ENCODE measurements at regions not wholly inside any gene's neighbourhood (a gene's known extent, or its start where the extent isn't known, plus 50 kb on each side); places are given as distances from the start of the nearest gene placed in this dataset.

DNA sequence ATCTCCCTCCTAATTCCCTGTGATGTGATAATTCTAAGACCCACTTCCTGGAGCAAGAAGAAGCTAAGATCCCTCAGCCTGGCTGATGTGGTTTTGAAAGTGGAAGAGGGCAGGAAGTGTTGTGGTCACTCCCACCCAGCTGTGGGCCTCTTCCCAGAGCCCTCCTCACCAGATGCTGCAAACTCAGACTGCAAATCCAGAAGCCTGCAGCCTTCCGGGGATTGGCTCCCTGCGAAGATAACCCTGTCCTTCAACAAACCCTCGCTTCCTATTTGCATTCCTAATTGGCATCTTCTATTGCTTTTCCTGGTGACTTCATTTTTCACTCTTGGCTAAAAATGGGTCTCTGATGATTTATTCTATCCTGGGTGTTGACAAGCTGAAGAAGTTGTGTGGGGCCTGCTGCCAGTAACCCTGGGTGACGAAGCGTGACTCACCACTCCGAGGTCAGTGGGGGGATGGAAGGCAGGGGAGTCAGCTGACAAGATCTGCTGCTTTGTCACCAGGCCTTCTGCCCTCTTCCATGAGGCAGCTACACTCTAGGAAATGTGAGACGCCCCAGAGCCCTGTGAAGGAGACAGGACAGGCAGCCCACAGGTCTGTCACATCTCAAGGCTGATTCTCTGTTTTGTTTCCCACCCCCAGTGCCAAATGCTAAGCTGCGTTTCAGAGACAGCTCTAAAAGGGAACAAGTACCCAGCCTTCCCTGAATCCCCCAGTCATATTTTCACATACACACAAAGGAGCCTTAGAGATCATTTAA is 99.7 kb upstream of the LIPC start:
- TF ChIP-seq, protein P1, sequence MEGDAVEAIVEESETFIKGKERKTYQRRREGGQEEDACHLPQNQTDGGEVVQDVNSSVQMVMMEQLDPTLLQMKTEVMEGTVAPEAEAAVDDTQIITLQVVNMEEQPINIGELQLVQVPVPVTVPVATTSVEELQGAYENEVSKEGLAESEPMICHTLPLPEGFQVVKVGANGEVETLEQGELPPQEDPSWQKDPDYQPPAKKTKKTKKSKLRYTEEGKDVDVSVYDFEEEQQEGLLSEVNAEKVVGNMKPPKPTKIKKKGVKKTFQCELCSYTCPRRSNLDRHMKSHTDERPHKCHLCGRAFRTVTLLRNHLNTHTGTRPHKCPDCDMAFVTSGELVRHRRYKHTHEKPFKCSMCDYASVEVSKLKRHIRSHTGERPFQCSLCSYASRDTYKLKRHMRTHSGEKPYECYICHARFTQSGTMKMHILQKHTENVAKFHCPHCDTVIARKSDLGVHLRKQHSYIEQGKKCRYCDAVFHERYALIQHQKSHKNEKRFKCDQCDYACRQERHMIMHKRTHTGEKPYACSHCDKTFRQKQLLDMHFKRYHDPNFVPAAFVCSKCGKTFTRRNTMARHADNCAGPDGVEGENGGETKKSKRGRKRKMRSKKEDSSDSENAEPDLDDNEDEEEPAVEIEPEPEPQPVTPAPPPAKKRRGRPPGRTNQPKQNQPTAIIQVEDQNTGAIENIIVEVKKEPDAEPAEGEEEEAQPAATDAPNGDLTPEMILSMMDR (IDR thresholded peaks at IDR 0.05): no peak
- TF ChIP-seq EP300 (IDR thresholded peaks at IDR 0.05): peak in 3 of 4 donors; percentile 4 to 91 (median 74)
- TF ChIP-seq POLR2A (IDR thresholded peaks at IDR 0.05): no peak
- TF ChIP-seq POLR2AphosphoS5 (IDR thresholded peaks at IDR 0.05): peak; percentile 66 to 97 (median 84)
